Transverse colon (tissue), 4 donors: ENCODE measurements at regions not wholly inside any gene's neighbourhood (a gene's known extent, or its start where the extent isn't known, plus 50 kb on each side); places are given as distances from the start of the nearest gene placed in this dataset.

ENCODE experiments used
- DNase-seq: peaks from one replicate; pipeline ENCODE4 v3.0.0-alpha.2; 2019
- H3K27ac ChIP-seq, 4 donors: fragments of 200-600 bp; sonication (generic); 2 replicates each; pipeline ENCODE4 v1.5.1; 2016 to 2018; ENCODE audit warnings: inconsistent platforms in 4 of 4
- H3K27me3 ChIP-seq: fragments of 200-600 bp; sonication (generic); 2 replicates; pipeline ENCODE4 v1.5.1; 2017; ENCODE audit warnings: inconsistent platforms
- H3K36me3 ChIP-seq, 4 donors: fragments of 200-600 bp; sonication (generic); 2 replicates each; pipeline ENCODE4 v1.5.1; 2017 to 2019; ENCODE audit warnings: inconsistent platforms in 4 of 4
- H3K4me1 ChIP-seq, 4 donors: fragments of 200-600 bp; sonication (generic); 2 replicates each; pipeline ENCODE4 v1.5.1; 2017 to 2020; ENCODE audit warnings: inconsistent platforms in 4 of 4
- H3K4me3 ChIP-seq, 4 donors: fragments of 200-600 bp; sonication (generic); 1 replicate in 1 of 4; 2 replicates in 3 of 4; pipeline versions ENCODE4 v1.5.1 to v1.6.1; 2017 to 2019; ENCODE audit warnings: inconsistent platforms in 4 of 4
- H3K9me3 ChIP-seq, 2 donors: fragments of 200-600 bp; sonication (generic); 2 replicates each; pipeline ENCODE4 v1.5.1; 2017 to 2019; ENCODE audit warnings: inconsistent platforms in 2 of 2
- CTCF ChIP-seq, 5 experiments: fragments of 200-600 bp in 3 of 5; fragments of 450-650 bp in 2 of 5; sonication (generic) in 3 of 5; IDR thresholded peaks; 1 replicate in 2 of 5; 2 replicates in 3 of 5; pipeline ENCODE4 v1.5.1; 2016 to 2017; ENCODE audit warnings: antibody characterized with exemption in 5 of 5, inconsistent platforms in 3 of 5, mild to moderate bottlenecking in 2 of 5, moderate library complexity in 1 of 5
- EP300 ChIP-seq: sonication (generic); formaldehyde crosslinking; IDR thresholded peaks from one replicate; pipeline ENCODE4 v1.6.1; 2017; ENCODE audit warnings: antibody characterized with exemption, low read depth
- POLR2A ChIP-seq: fragments of 450-650 bp; IDR thresholded peaks from one replicate; pipeline ENCODE4 v1.6.1; 2016; ENCODE audit warnings: antibody characterized with exemption, mild to moderate bottlenecking, moderate library complexity
- POLR2AphosphoS5 ChIP-seq, 3 donors: sonication (generic); formaldehyde crosslinking; IDR thresholded peaks; one replicate each; pipeline ENCODE4 v1.6.1; 2016; ENCODE audit warnings: antibody characterized with exemption in 3 of 3
- WGBS, 2 donors: methylation state at CpG; one replicate each; pipeline ENCODE4 v1.1.5; 2018; ENCODE audit warnings: low coverage in 1 of 2; 5-methylcytosine and 5-hydroxymethylcytosine counted together
- in situ Hi-C, 4 donors: fragments of 200-750 bp; cut with MboI; loops; one replicate each; pipeline versions ENCODE4 v1.15.0 to v1.15.1; 2017; ENCODE audit warnings: low sequenced_read_pairs in 3 of 4, low pct_ligation_motif_present in 1 of 4, low pct_unique_long_range_greater_than_20kb in 1 of 4
- intact Hi-C: fragments of 100-400 bp; cut with DNase I; formaldehyde crosslinking; loops from one replicate; pipeline ENCODE4 v1.15.1; 2023; ENCODE audit warnings: low total_unique reads

GRCh38 chr2:146986161-146986560, 858.7 kb upstream of the ACVR2A start:
- TF ChIP-seq POLR2A = no peak
- TF ChIP-seq POLR2AphosphoS5 (IDR thresholded peaks at IDR 0.05) = no peak
- TF ChIP-seq CTCF (IDR thresholded peaks at IDR 0.05) = no peak
- TF ChIP-seq EP300 = no peak
- intact Hi-C loops = no loop called here
- no peak overlapping the region for H3K27ac ChIP-seq
- H3K27me3 ChIP-seq = no peaks in the 10 kb centered on the region
- H3K9me3 ChIP-seq = no peaks in the 10 kb centered on the region
- H3K4me1 ChIP-seq = peaks cover 0 to 3% (median 0%) of the 10 kb centered on the region in 4 donors
- WGBS, 2 donors = 24 to 29% methylated on average over 4 of the region's 4 CpGs
- no peaks in the 10 kb centered on the region for H3K36me3 ChIP-seq
- no peak overlapping the region for H3K4me3 ChIP-seq
- no peak for DNase-seq
- in situ Hi-C loops = no loop called here

- Histone ChIP-seq H3K4me3 (no peak overlapping the region), H3K27me3 (no peaks in the 10 kb centered on the region), H3K36me3 (no peaks in the 10 kb centered on the region), H3K27ac (no peak overlapping the region), H3K4me1 (peaks cover 0 to 3% (median 0%) of the 10 kb centered on the region in 4 donors), H3K9me3 (no peaks in the 10 kb centered on the region)
- in situ Hi-C loops (no loop called here), intact Hi-C loops (no loop called here)
- 31 to 47% methylated on average over 2 of the region's 2 CpGs for WGBS, 2 donors
- no peak for DNase-seq
- TF ChIP-seq CTCF (IDR thresholded peaks at IDR 0.05) (no peak), POLR2A (no peak), EP300 (no peak), POLR2AphosphoS5 (IDR thresholded peaks at IDR 0.05) (no peak)
These were observed 859.1 kb upstream of the ACVR2A start for GRCh38 chr2:146985753-146986152.

- TF ChIP-seq POLR2A = no peak
- TF ChIP-seq EP300 = no peak
- TF ChIP-seq POLR2AphosphoS5 (IDR thresholded peaks at IDR 0.05) = no peak
- no peak for TF ChIP-seq CTCF (IDR thresholded peaks at IDR 0.05)
- Histone ChIP-seq H3K36me3 (no peaks in the 10 kb centered on the region), H3K4me3 (no peak overlapping the region), H3K27me3 (no peaks in the 10 kb centered on the region), H3K4me1 (peaks cover 0 to 3% (median 0%) of the 10 kb centered on the region in 4 donors), H3K27ac (no peak overlapping the region), H3K9me3 (no peaks in the 10 kb centered on the region)
- in situ Hi-C loops (no loop called here), intact Hi-C loops (no loop called here)
- DNase-seq = no peak
- WGBS, 2 donors = 76 to 97% methylated on average over 4 of the region's 4 CpGs
These were observed 860.8 kb upstream of the ACVR2A start for GRCh38 chr2:146984014-146984413.

- DNase-seq = peak; percentile 11
These were observed 862.4 kb upstream of the ACVR2A start for GRCh38 chr2:146982393-146982846.

More at GRCh38 chr2:146982393-146982846, 862.4 kb upstream of the ACVR2A start:
- H3K9me3 ChIP-seq = no peaks in the 10 kb centered on the region
- TF ChIP-seq CTCF (IDR thresholded peaks at IDR 0.05) = no peak
- TF ChIP-seq POLR2A = no peak
- TF ChIP-seq POLR2AphosphoS5 (IDR thresholded peaks at IDR 0.05) = peak in 2 of 3 donors; percentile 71 to 79
- in situ Hi-C loops = no loop called here
- H3K36me3 ChIP-seq = no peaks in the 10 kb centered on the region
- no peak overlapping the region for H3K4me3 ChIP-seq
- H3K4me1 ChIP-seq = peaks cover 0 to 3% (median 0%) of the 10 kb centered on the region in 4 donors
- intact Hi-C loops = no loop called here
- no peaks in the 10 kb centered on the region for H3K27me3 ChIP-seq
- no peak overlapping the region for H3K27ac ChIP-seq
- WGBS, 2 donors = 72 to 77% methylated on average over 2 of the region's 2 CpGs
